Erythroblast (primary cell): ENCODE measurements at regions not wholly inside any gene's neighbourhood (a gene's known extent, or its start where the extent isn't known, plus 50 kb on each side); places are given as distances from the start of the nearest gene placed in this dataset.

Experiments used
- GATA1 ChIP-seq: IDR thresholded peaks from 2 replicates; pipeline ENCODE4 v1.6.1; 2011; ENCODE audit warnings: low read depth, mild to moderate bottlenecking, control low read depth, low read length, moderate library complexity
- POLR2A ChIP-seq: IDR thresholded peaks from 2 replicates; pipeline ENCODE4 v1.6.1; 2011; ENCODE audit warnings: mild to moderate bottlenecking, low read length

GRCh38 chr6:27095914-27096313 is 151.6 kb upstream of the PRSS16 start:
- no peak for TF ChIP-seq POLR2A
- TF ChIP-seq GATA1 = no peak
